Choroid plexus epithelial cell (primary cell): ENCODE measurements at regions not wholly inside any gene's neighbourhood (a gene's known extent, or its start where the extent isn't known, plus 50 kb on each side); places are given as distances from the start of the nearest gene placed in this dataset.
"Not testable (repeated sequence)": the region's sequence is repeated elsewhere in the genome, so short reads cannot be mapped to it uniquely, and the experiment has no call there.

ENCODE experiments used
- DNase-seq: peaks from one replicate; pipeline ENCODE4 v3.0.0-alpha.2; 2010; ENCODE audit warnings: low read depth
- H3K4me3 ChIP-seq: 2 replicates; pipeline ENCODE4 v1.5.1; 2011; ENCODE audit warnings: low read depth, mild to moderate bottlenecking, control low read depth, low read length, moderate library complexity
- CTCF ChIP-seq: conservative IDR thresholded peaks from 2 replicates; pipeline ENCODE4 v1.5.1; 2011; ENCODE audit warnings: low read depth, mild to moderate bottlenecking, control low read depth, inconsistent platforms, low read length, moderate library complexity

- no peak overlapping the region for H3K4me3 ChIP-seq
- DNase-seq, result no peak
- no peak for TF ChIP-seq CTCF
Measured at GRCh38 chr9:94176608-94177007, 82.5 kb upstream of the ZNF169 start.

- no peak overlapping the region for H3K4me3 ChIP-seq
- no peak for DNase-seq
- no peak for TF ChIP-seq CTCF
Measured at GRCh38 chr9:94178927-94179326, 80.2 kb upstream of the ZNF169 start.

- no peak overlapping the region for H3K4me3 ChIP-seq
- no peak for TF ChIP-seq CTCF
- no peak for DNase-seq
Measured at GRCh38 chr9:94181408-94182181, 77.5 kb upstream of the ZNF169 start.

GRCh38 chr9:94182532-94182931 lies 76.6 kb upstream of the ZNF169 start:
- no peak for TF ChIP-seq CTCF

GRCh38 chr9:94183240-94183999 lies 75.7 kb upstream of the ZNF169 start:
- no peak for DNase-seq
- no peak overlapping the region for H3K4me3 ChIP-seq
- no peak for TF ChIP-seq CTCF

More at GRCh38 chr9:94182532-94182931, 76.6 kb upstream of the ZNF169 start:
- DNase-seq, result no peak
- H3K4me3 ChIP-seq, result no peak overlapping the region

GRCh38 chr9:94188246-94188645 lies 70.9 kb upstream of the ZNF169 start:
- DNase-seq, result no peak
- H3K4me3 ChIP-seq, result no peak overlapping the region
- no peak for TF ChIP-seq CTCF

- H3K4me3 ChIP-seq, DNase-seq: not testable (repeated sequence)
Measured at GRCh38 chr9:94191706-94192105, 67.4 kb upstream of the ZNF169 start.
